Parathyroid adenoma (tissue), 2 donors: ENCODE measurements at regions not wholly inside any gene's neighbourhood (a gene's known extent, or its start where the extent isn't known, plus 50 kb on each side); places are given as distances from the start of the nearest gene placed in this dataset.
"Not testable (repeated sequence)": the region's sequence is repeated elsewhere in the genome, so short reads cannot be mapped to it uniquely, and the experiment has no call there.

Source experiments
- H2AFZ ChIP-seq: fragments of 300-600 bp; sonication (generic); one replicate; pipeline ENCODE4 v1.7.0; 2017; ENCODE audit warnings: antibody characterized with exemption, mild to moderate bottlenecking
- H3K27ac ChIP-seq: fragments of 300-600 bp; sonication (generic); one replicate; pipeline ENCODE4 v1.7.0; 2017
- H3K27me3 ChIP-seq: fragments of 300-600 bp; sonication (generic); one replicate; pipeline ENCODE4 v1.7.0; 2017; ENCODE audit warnings: low read length; ENCODE audit not compliant: control insufficient read depth, insufficient read depth
- H3K36me3 ChIP-seq: fragments of 300-600 bp; sonication (generic); one replicate; pipeline ENCODE4 v1.7.0; 2017; ENCODE audit warnings: low read length; ENCODE audit not compliant: control insufficient read depth, insufficient read depth
- H3K4me1 ChIP-seq: fragments of 300-600 bp; sonication (generic); one replicate; pipeline ENCODE4 v1.7.0; 2017; ENCODE audit warnings: control low read depth
- H3K4me2 ChIP-seq: fragments of 300-600 bp; sonication (generic); one replicate; pipeline ENCODE4 v1.7.0; 2017; ENCODE audit warnings: low read length
- H3K4me3 ChIP-seq: fragments of 300-600 bp; sonication (generic); one replicate; pipeline ENCODE4 v1.7.0; 2017; ENCODE audit warnings: low read depth, low read length
- H3K79me2 ChIP-seq: fragments of 300-600 bp; sonication (generic); one replicate; pipeline ENCODE4 v1.7.0; 2017; ENCODE audit warnings: control low read depth
- H3K9ac ChIP-seq: fragments of 300-600 bp; sonication (generic); one replicate; pipeline ENCODE4 v1.7.0; 2017; ENCODE audit warnings: mild to moderate bottlenecking
- H3K9me3 ChIP-seq: fragments of 300-600 bp; sonication (generic); one replicate; pipeline ENCODE4 v1.7.0; 2017; ENCODE audit warnings: low read length; ENCODE audit not compliant: control insufficient read depth
- CTCF ChIP-seq: fragments of 300-600 bp; sonication (generic); IDR thresholded peaks from one replicate; pipeline ENCODE4 v1.7.0; 2017; ENCODE audit warnings: antibody characterized with exemption, mild to moderate bottlenecking
- donor health status: primary hyperparathyroidism.

- Histone ChIP-seq H3K79me2 (no peaks in the 10 kb centered on the region), H3K4me1 (no peaks in the 10 kb centered on the region), H3K36me3 (no peaks in the 10 kb centered on the region), H3K9me3 (no peaks in the 10 kb centered on the region), H3K4me2 (no peak overlapping the region), H3K27ac (no peak overlapping the region), H3K9ac (no peak overlapping the region), H3K27me3 (no peaks in the 10 kb centered on the region), H2AFZ (no peak overlapping the region), H3K4me3 (no peak overlapping the region)
- no peak for TF ChIP-seq CTCF
Measured at GRCh38 chr6:56875523-56875922, 79.4 kb upstream of the BEND6 start.

- no peaks in the 10 kb centered on the region for H3K79me2 ChIP-seq
- no peaks in the 10 kb centered on the region for H3K4me1 ChIP-seq
- no peak overlapping the region for H3K4me2 ChIP-seq
- no peak overlapping the region for H3K27ac ChIP-seq
- no peak overlapping the region for H3K9ac ChIP-seq
- no peak for TF ChIP-seq CTCF
- no peak overlapping the region for H2AFZ ChIP-seq
- H3K36me3 ChIP-seq, result no peaks in the 10 kb centered on the region
- H3K9me3 ChIP-seq, result no peaks in the 10 kb centered on the region
- H3K4me3 ChIP-seq, result no peak overlapping the region
- H3K27me3 ChIP-seq, result no peaks in the 10 kb centered on the region
Measured at GRCh38 chr6:56874328-56874727, 80.6 kb upstream of the BEND6 start.

GRCh38 chr6:56870053-56870452, 84.9 kb upstream of the BEND6 start:
- not testable (repeated sequence) for H3K9me3 ChIP-seq

GRCh38 chr6:56869346-56869745, 85.6 kb upstream of the BEND6 start:
- Histone ChIP-seq H3K36me3 (no peaks in the 10 kb centered on the region), H3K79me2 (no peaks in the 10 kb centered on the region), H2AFZ (no peak overlapping the region), H3K27me3 (no peaks in the 10 kb centered on the region), H3K27ac (no peak overlapping the region), H3K4me3 (no peak overlapping the region), H3K9ac (no peak overlapping the region), H3K9me3 (no peaks in the 10 kb centered on the region), H3K4me2 (no peak overlapping the region), H3K4me1 (no peaks in the 10 kb centered on the region)
- no peak for TF ChIP-seq CTCF

More at GRCh38 chr6:56870053-56870452, 84.9 kb upstream of the BEND6 start:
- H2AFZ ChIP-seq, H3K27me3 ChIP-seq, H3K4me1 ChIP-seq, H3K79me2 ChIP-seq, H3K9ac ChIP-seq, H3K4me3 ChIP-seq, H3K4me2 ChIP-seq, H3K27ac ChIP-seq, H3K36me3 ChIP-seq: not testable (repeated sequence)

- no peaks in the 10 kb centered on the region for H3K36me3 ChIP-seq
- no peak overlapping the region for H3K4me3 ChIP-seq
- no peaks in the 10 kb centered on the region for H3K27me3 ChIP-seq
- H3K79me2 ChIP-seq, result no peaks in the 10 kb centered on the region
- TF ChIP-seq CTCF, result no peak
- no peak overlapping the region for H3K27ac ChIP-seq
- no peak overlapping the region for H3K9ac ChIP-seq
- no peaks in the 10 kb centered on the region for H3K9me3 ChIP-seq
- H3K4me1 ChIP-seq, result no peaks in the 10 kb centered on the region
- H2AFZ ChIP-seq, result no peak overlapping the region
- H3K4me2 ChIP-seq, result no peak overlapping the region
Measured at GRCh38 chr6:56868687-56869086, 86.2 kb upstream of the BEND6 start.
